Astrocyte (in vitro differentiated cells and primary cell): ENCODE measurements at regions not wholly inside any gene's neighbourhood (a gene's known extent, or its start where the extent isn't known, plus 50 kb on each side); places are given as distances from the start of the nearest gene placed in this dataset.

Experiments
- DNase-seq: peaks from one replicate; pipeline ENCODE4 v3.0.0-alpha.2; 2010; ENCODE audit warnings: low read depth
- FAIRE-seq: peaks from 2 replicates; lab custom pipeline; 2011; peaks lifted over from hg19 to GRCh38; lab: Jason Lieb, UNC
- H2AFZ ChIP-seq: 2 replicates; pipeline ENCODE4 v1.6.0; 2012; ENCODE audit warnings: low read depth, low read length, inconsistent platforms
- H3K27ac ChIP-seq: 2 replicates; pipeline ENCODE4 v1.5.1; 2011; ENCODE audit warnings: low read depth, low read length, inconsistent platforms
- H3K27me3 ChIP-seq: 2 replicates; pipeline ENCODE4 v1.6.0; 2011; ENCODE audit warnings: low read length, inconsistent platforms; ENCODE audit not compliant: insufficient read depth
- H3K36me3 ChIP-seq: 2 replicates; pipeline ENCODE4 v1.5.1; 2011; ENCODE audit warnings: low read length, inconsistent platforms; ENCODE audit not compliant: insufficient read depth
- H3K4me1 ChIP-seq: 2 replicates; pipeline ENCODE4 v1.5.1; 2011; ENCODE audit warnings: low read length, inconsistent platforms; ENCODE audit not compliant: insufficient read depth
- H3K4me2 ChIP-seq: 2 replicates; pipeline ENCODE4 v1.6.0; 2012; ENCODE audit warnings: low read length, inconsistent platforms
- H3K4me3 ChIP-seq: 2 replicates; pipeline ENCODE4 v1.5.1; 2011; ENCODE audit warnings: low read depth, mild to moderate bottlenecking, low read length, inconsistent platforms; ENCODE audit not compliant: insufficient read depth
- H3K79me2 ChIP-seq: 2 replicates; pipeline ENCODE4 v1.6.0; 2012; ENCODE audit warnings: mild to moderate bottlenecking, low read length, inconsistent platforms; ENCODE audit not compliant: insufficient read depth
- H3K9ac ChIP-seq: 2 replicates; pipeline ENCODE4 v1.6.0; 2012; ENCODE audit warnings: mild to moderate bottlenecking, low read length, inconsistent platforms
- H3K9me3 ChIP-seq: 2 replicates; pipeline ENCODE4 v1.5.1; 2012; ENCODE audit warnings: low read depth, mild to moderate bottlenecking, low read length, inconsistent platforms; ENCODE audit not compliant: insufficient read depth
- H4K20me1 ChIP-seq: 2 replicates; pipeline ENCODE4 v1.6.0; 2012; ENCODE audit warnings: low read length, inconsistent platforms; ENCODE audit not compliant: insufficient read depth
- H3K27ac Mint-ChIP-seq: one replicate; pipeline ENCODE4 v1.8.0; 2021; ENCODE audit warnings: mild to moderate bottlenecking, mixed read lengths; ENCODE audit not compliant: unreplicated experiment
- H3K27me3 Mint-ChIP-seq: one replicate; pipeline ENCODE4 v1.8.0; 2021; ENCODE audit warnings: low read depth, mixed read lengths; ENCODE audit not compliant: unreplicated experiment
- H3K36me3 Mint-ChIP-seq: one replicate; pipeline ENCODE4 v1.8.0; 2021; ENCODE audit warnings: low read depth, mixed read lengths; ENCODE audit not compliant: unreplicated experiment
- H3K4me1 Mint-ChIP-seq: one replicate; pipeline ENCODE4 v1.8.0; 2021; ENCODE audit warnings: low read depth, mixed read lengths; ENCODE audit not compliant: unreplicated experiment
- H3K4me3 Mint-ChIP-seq: one replicate; pipeline ENCODE4 v1.8.0; 2021; ENCODE audit warnings: mild to moderate bottlenecking, moderate library complexity, mixed read lengths; ENCODE audit not compliant: unreplicated experiment
- H3K9me3 Mint-ChIP-seq: one replicate; pipeline ENCODE4 v1.8.0; 2021; ENCODE audit warnings: mild to moderate bottlenecking, mixed read lengths; ENCODE audit not compliant: unreplicated experiment
- EZH2 ChIP-seq: IDR thresholded peaks from 2 replicates; pipeline ENCODE4 v1.6.1; 2012; ENCODE audit warnings: mild to moderate bottlenecking, low read length, inconsistent platforms; ENCODE audit not compliant: insufficient read depth
- TF ChIP-seq, protein P1 (sequence below): IDR thresholded peaks from 2 replicates; pipeline ENCODE4 v1.5.1; 2011; ENCODE audit warnings: low read depth, mild to moderate bottlenecking, inconsistent platforms, low read length, moderate library complexity; ENCODE audit not compliant: insufficient read depth

DNA sequence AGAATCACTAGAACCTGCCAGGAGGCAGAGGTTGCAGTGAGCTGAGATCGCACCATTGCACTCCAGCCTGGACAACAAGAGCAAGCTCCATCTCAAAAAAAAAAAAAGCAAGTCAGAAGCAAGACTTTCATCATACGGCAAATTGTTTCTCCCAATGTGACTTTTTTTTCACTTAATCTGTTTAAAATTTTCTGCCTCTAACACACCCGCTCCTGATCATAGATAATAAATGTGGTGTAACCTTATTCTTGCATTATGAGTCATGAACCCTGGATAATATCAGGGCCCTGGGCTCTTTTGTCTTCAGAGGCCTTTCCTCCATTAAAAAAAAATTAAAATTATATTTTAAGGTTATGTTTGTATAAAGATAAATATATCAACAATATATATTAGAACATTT lies 111.4 kb upstream of the JCAD start:
- Histone ChIP-seq H3K36me3 (no peaks in the 10 kb centered on the region), H3K9me3 (peaks cover 4% of the 10 kb centered on the region), H3K9ac (no peak overlapping the region), H2AFZ (no peak overlapping the region), H3K27me3 (no peaks in the 10 kb centered on the region), H3K79me2 (no peaks in the 10 kb centered on the region), H4K20me1 (no peaks in the 10 kb centered on the region), H3K27ac (no peak overlapping the region), H3K4me1 (peaks cover 13% of the 10 kb centered on the region), H3K4me3 (no peak overlapping the region), H3K4me2 (no peak overlapping the region)
- peak overlapping the region; percentile 50 for H3K4me3 Mint-ChIP-seq
- DNase-seq, result peak; percentile 70
- H3K9me3 Mint-ChIP-seq, result peaks cover 4% of the 10 kb centered on the region
- TF ChIP-seq, protein P1, sequence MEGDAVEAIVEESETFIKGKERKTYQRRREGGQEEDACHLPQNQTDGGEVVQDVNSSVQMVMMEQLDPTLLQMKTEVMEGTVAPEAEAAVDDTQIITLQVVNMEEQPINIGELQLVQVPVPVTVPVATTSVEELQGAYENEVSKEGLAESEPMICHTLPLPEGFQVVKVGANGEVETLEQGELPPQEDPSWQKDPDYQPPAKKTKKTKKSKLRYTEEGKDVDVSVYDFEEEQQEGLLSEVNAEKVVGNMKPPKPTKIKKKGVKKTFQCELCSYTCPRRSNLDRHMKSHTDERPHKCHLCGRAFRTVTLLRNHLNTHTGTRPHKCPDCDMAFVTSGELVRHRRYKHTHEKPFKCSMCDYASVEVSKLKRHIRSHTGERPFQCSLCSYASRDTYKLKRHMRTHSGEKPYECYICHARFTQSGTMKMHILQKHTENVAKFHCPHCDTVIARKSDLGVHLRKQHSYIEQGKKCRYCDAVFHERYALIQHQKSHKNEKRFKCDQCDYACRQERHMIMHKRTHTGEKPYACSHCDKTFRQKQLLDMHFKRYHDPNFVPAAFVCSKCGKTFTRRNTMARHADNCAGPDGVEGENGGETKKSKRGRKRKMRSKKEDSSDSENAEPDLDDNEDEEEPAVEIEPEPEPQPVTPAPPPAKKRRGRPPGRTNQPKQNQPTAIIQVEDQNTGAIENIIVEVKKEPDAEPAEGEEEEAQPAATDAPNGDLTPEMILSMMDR, result no peak
- TF ChIP-seq EZH2, result no peak
- no peaks in the 10 kb centered on the region for H3K27me3 Mint-ChIP-seq
- H3K27ac Mint-ChIP-seq, result no peak overlapping the region
- H3K36me3 Mint-ChIP-seq, result no peaks in the 10 kb centered on the region
- no peak for FAIRE-seq
- H3K4me1 Mint-ChIP-seq, result peaks cover 2% of the 10 kb centered on the region

DNA sequence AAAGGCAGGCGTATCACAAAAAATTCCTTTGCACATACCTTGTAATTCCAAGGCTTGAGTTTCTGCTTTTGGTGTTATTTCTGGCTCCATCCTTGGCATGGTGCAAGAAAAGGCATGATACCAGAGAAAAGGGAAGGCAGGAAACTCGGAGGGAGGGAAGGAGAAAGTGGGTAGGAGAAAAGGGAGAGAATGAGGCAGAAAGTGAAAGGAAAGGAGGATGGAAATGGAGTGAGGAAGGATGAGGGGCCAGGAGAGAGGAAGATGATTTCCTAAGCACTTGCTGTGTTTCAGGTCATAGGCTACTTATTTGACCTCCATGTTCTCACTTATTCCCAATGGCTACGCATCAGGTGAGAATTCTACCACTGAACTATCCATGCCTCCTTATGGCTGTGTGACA lies 110.8 kb upstream of the JCAD start:
- Mint-ChIP-seq H3K36me3 (no peaks in the 10 kb centered on the region), H3K4me3 (no peak overlapping the region), H3K27me3 (no peaks in the 10 kb centered on the region), H3K4me1 (peaks cover 2% of the 10 kb centered on the region), H3K9me3 (peaks cover 4% of the 10 kb centered on the region), H3K27ac (no peak overlapping the region)
- Histone ChIP-seq H3K4me3 (no peak overlapping the region), H4K20me1 (no peaks in the 10 kb centered on the region), H3K4me2 (no peak overlapping the region), H3K79me2 (no peaks in the 10 kb centered on the region), H3K36me3 (no peaks in the 10 kb centered on the region), H2AFZ (no peak overlapping the region), H3K27ac (no peak overlapping the region), H3K27me3 (no peaks in the 10 kb centered on the region), H3K4me1 (peaks cover 13% of the 10 kb centered on the region), H3K9ac (no peak overlapping the region), H3K9me3 (peaks cover 4% of the 10 kb centered on the region)
- TF ChIP-seq, protein P1, result no peak
- no peak for TF ChIP-seq EZH2
- no peak for DNase-seq
- no peak for FAIRE-seq

DNA sequence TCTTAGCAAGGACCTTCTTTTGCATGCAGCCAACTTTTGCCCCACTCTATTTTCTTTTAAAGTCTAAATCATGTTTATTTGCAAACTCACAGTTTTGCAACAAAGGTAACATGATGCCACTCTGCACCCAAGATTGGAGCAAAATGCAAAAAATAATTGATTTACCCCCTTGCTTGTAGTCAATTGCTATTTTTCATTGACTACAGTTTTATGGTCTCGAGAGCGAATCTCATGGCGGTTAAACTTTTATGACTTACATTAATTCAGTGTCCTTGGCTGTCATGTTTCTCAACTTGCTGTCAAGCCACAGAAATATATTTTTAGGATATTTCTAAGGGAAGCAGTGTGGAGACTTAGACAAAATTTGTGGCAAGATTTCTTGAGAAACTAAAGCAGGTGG lies 110.0 kb upstream of the JCAD start:
- no peaks in the 10 kb centered on the region for H3K36me3 ChIP-seq
- DNase-seq, result no peak
- no peak for FAIRE-seq
- H2AFZ ChIP-seq, result no peak overlapping the region
- Mint-ChIP-seq H3K4me1 (peaks cover 2% of the 10 kb centered on the region), H3K36me3 (no peaks in the 10 kb centered on the region), H3K27ac (no peak overlapping the region), H3K9me3 (peaks cover 4% of the 10 kb centered on the region), H3K27me3 (no peaks in the 10 kb centered on the region), H3K4me3 (no peak overlapping the region)
- peaks cover 13% of the 10 kb centered on the region for H3K4me1 ChIP-seq
- H3K27me3 ChIP-seq, result no peaks in the 10 kb centered on the region
- H3K79me2 ChIP-seq, result no peaks in the 10 kb centered on the region
- H4K20me1 ChIP-seq, result no peaks in the 10 kb centered on the region
- H3K27ac ChIP-seq, result no peak overlapping the region
- H3K9ac ChIP-seq, result no peak overlapping the region
- no peak overlapping the region for H3K4me3 ChIP-seq
- H3K4me2 ChIP-seq, result no peak overlapping the region
- TF ChIP-seq, protein P1, result no peak
- no peak for TF ChIP-seq EZH2
- peaks cover 4% of the 10 kb centered on the region for H3K9me3 ChIP-seq
